Ovary (tissue), 3 donors: ENCODE measurements at regions not wholly inside any gene's neighbourhood (a gene's known extent, or its start where the extent isn't known, plus 50 kb on each side); places are given as distances from the start of the nearest gene placed in this dataset.

Experiments used
- EP300 ChIP-seq: sonication (generic); formaldehyde crosslinking; IDR thresholded peaks from one replicate; pipeline ENCODE4 v1.6.1; 2017; ENCODE audit warnings: antibody characterized with exemption
- TF ChIP-seq, protein P1 (sequence below), 3 donors: fragments of 450-650 bp in 2 of 3; fragments of 200-600 bp in 1 of 3; IDR thresholded peaks; one replicate each; pipeline versions ENCODE4 v1.5.1 to v1.8.0; 2016 to 2022; ENCODE audit warnings: antibody characterized with exemption in 3 of 3, mild to moderate bottlenecking in 1 of 3
- donor health status: DM: no; HTN: no; CAD: no.

GRCh38 chr12:131458931-131459772 lies 251.7 kb upstream of the SFSWAP start:
- TF ChIP-seq, protein P1, sequence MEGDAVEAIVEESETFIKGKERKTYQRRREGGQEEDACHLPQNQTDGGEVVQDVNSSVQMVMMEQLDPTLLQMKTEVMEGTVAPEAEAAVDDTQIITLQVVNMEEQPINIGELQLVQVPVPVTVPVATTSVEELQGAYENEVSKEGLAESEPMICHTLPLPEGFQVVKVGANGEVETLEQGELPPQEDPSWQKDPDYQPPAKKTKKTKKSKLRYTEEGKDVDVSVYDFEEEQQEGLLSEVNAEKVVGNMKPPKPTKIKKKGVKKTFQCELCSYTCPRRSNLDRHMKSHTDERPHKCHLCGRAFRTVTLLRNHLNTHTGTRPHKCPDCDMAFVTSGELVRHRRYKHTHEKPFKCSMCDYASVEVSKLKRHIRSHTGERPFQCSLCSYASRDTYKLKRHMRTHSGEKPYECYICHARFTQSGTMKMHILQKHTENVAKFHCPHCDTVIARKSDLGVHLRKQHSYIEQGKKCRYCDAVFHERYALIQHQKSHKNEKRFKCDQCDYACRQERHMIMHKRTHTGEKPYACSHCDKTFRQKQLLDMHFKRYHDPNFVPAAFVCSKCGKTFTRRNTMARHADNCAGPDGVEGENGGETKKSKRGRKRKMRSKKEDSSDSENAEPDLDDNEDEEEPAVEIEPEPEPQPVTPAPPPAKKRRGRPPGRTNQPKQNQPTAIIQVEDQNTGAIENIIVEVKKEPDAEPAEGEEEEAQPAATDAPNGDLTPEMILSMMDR (IDR thresholded peaks at IDR 0.05) = no peak
- TF ChIP-seq EP300 = no peak
